Peyer's patch (tissue), 4 donors: ENCODE measurements at regions not wholly inside any gene's neighbourhood (a gene's known extent, or its start where the extent isn't known, plus 50 kb on each side); places are given as distances from the start of the nearest gene placed in this dataset.

Experiments used
- DNase-seq, 3 donors: peaks; one replicate each; pipeline ENCODE4 v3.0.0-alpha.2; 2017 to 2019
- H3K27ac ChIP-seq, 4 donors: fragments of 200-600 bp; sonication (generic); one replicate each; pipeline ENCODE4 v1.5.1; 2016 to 2019
- H3K27me3 ChIP-seq, 2 donors: fragments of 200-600 bp; sonication (generic); one replicate each; pipeline ENCODE4 v1.5.1; 2019
- H3K36me3 ChIP-seq, 3 donors: fragments of 200-600 bp; sonication (generic); one replicate each; pipeline ENCODE4 v1.5.1; 2016 to 2019
- H3K4me1 ChIP-seq, 4 donors: fragments of 200-600 bp; sonication (generic); one replicate each; pipeline ENCODE4 v1.5.1; 2016 to 2019
- H3K4me3 ChIP-seq, 4 donors: fragments of 200-600 bp; sonication (generic); 1 replicate in 3 of 4; 2 replicates in 1 of 4; pipeline ENCODE4 v1.5.1; 2016 to 2019; ENCODE audit warnings: mild to moderate bottlenecking in 1 of 4
- H3K9me3 ChIP-seq, 4 donors: fragments of 200-600 bp; sonication (generic); one replicate each; pipeline ENCODE4 v1.5.1; 2016 to 2019; ENCODE audit warnings: mild to moderate bottlenecking in 1 of 4
- CTCF ChIP-seq, 6 experiments: fragments of 450-650 bp in 4 of 6; fragments of 200-600 bp in 2 of 6; sonication (generic) in 1 of 6; IDR thresholded peaks; one replicate each; pipeline ENCODE4 v1.5.1; 2017 to 2019; ENCODE audit warnings: antibody characterized with exemption in 6 of 6, mild to moderate bottlenecking in 3 of 6, moderate library complexity in 1 of 6
- POLR2A ChIP-seq, 2 donors: fragments of 450-650 bp; IDR thresholded peaks; one replicate each; pipeline ENCODE4 v1.5.1; 2017; ENCODE audit warnings: antibody characterized with exemption in 2 of 2, mild to moderate bottlenecking in 2 of 2, moderate library complexity in 2 of 2

- no peak overlapping the region for H3K27ac ChIP-seq
- H3K4me1 ChIP-seq = no peaks in the 10 kb centered on the region
- no peak overlapping the region for H3K4me3 ChIP-seq
Observed at GRCh38 chr1:25137521-25138395, 94.5 kb downstream of the SYF2 start.

GRCh38 chr1:25137106-25137505 is 95.2 kb downstream of the SYF2 start:
- no peaks in the 10 kb centered on the region for H3K36me3 ChIP-seq
- TF ChIP-seq POLR2A (IDR thresholded peaks at IDR 0.05) (no peak), CTCF (IDR thresholded peaks at IDR 0.05) (no peak)
- no peaks in the 10 kb centered on the region for H3K4me1 ChIP-seq
- H3K27ac ChIP-seq = no peak overlapping the region
- H3K27me3 ChIP-seq = no peaks in the 10 kb centered on the region
- no peak overlapping the region for H3K4me3 ChIP-seq
- DNase-seq = no peak
- H3K9me3 ChIP-seq = no peaks in the 10 kb centered on the region

More at GRCh38 chr1:25137521-25138395, 94.5 kb downstream of the SYF2 start:
- H3K27me3 ChIP-seq = no peaks in the 10 kb centered on the region
- no peaks in the 10 kb centered on the region for H3K9me3 ChIP-seq
- no peak for DNase-seq
- TF ChIP-seq CTCF (IDR thresholded peaks at IDR 0.05) (no peak), POLR2A (IDR thresholded peaks at IDR 0.05) (no peak)
- no peaks in the 10 kb centered on the region for H3K36me3 ChIP-seq

GRCh38 chr1:25135909-25136308 is 96.4 kb downstream of the SYF2 start:
- no peaks in the 10 kb centered on the region for H3K4me1 ChIP-seq
- no peak overlapping the region for H3K4me3 ChIP-seq
- no peak for TF ChIP-seq CTCF (IDR thresholded peaks at IDR 0.05)
- no peak for TF ChIP-seq POLR2A (IDR thresholded peaks at IDR 0.05)
- H3K27ac ChIP-seq = no peak overlapping the region
- no peaks in the 10 kb centered on the region for H3K36me3 ChIP-seq
- no peaks in the 10 kb centered on the region for H3K9me3 ChIP-seq
- no peak for DNase-seq
- no peaks in the 10 kb centered on the region for H3K27me3 ChIP-seq

DNA sequence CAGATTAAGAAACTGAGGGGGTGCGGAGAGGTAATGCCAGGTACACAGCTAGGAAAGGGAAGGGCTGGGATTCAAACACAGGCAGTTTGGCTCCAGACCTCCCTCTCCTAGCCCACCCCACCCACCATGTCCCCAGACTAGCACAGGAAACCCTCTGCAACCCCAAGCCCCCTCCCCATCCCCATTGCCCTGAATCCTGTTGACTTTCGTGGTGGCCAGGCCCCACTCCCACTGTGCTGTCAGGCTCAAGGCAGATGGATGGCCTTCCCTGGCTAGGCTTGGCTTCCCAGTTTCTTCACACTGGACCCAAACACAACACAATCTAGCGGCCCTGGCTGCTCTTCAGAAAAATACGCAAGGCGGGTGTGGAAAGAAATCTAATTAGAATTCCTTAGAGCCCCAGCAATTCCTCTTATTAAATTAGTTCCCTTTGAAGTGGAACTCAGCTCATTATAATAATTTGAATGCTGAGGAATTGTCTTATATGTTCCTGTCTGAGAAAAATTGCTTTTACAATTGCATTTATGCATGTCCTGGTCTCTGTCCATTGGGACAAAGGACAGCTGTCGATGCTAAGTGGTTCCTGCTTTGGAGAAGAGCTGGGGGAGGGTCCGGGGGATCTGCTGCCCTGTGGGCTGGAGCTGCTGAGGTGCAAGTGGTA is 97.4 kb downstream of the SYF2 start:
- H3K9me3 ChIP-seq = no peaks in the 10 kb centered on the region
- no peak overlapping the region for H3K27ac ChIP-seq
- no peak overlapping the region for H3K4me3 ChIP-seq
- H3K27me3 ChIP-seq = no peaks in the 10 kb centered on the region
- no peaks in the 10 kb centered on the region for H3K36me3 ChIP-seq
- DNase-seq = no peak
- TF ChIP-seq POLR2A (IDR thresholded peaks at IDR 0.05) = no peak
- TF ChIP-seq CTCF (IDR thresholded peaks at IDR 0.05) = no peak
- H3K4me1 ChIP-seq = no peaks in the 10 kb centered on the region

DNA sequence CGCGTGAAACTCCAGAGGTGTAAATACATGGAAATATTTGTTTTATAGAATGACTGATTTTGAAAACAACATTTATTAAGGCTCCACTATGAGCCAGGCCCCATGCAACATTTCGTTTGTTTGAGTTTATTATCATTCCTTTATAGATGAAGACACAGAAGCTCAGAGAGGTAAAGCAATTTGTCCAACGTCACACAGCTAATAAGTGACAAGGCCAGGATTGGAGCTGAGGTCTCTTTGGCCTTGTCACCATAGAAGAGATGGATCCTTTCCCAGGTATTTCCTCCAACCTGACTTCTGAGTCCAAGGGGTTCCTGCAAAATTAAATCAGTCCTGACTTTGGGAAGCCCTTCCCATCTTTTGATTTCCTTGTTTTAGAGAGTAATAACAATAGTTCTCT is 98.0 kb downstream of the SYF2 start:
- no peaks in the 10 kb centered on the region for H3K27me3 ChIP-seq
- no peak for DNase-seq
- TF ChIP-seq CTCF (IDR thresholded peaks at IDR 0.05) (no peak), POLR2A (IDR thresholded peaks at IDR 0.05) (no peak)
- H3K27ac ChIP-seq = no peak overlapping the region
- no peaks in the 10 kb centered on the region for H3K36me3 ChIP-seq
- no peaks in the 10 kb centered on the region for H3K9me3 ChIP-seq
- H3K4me1 ChIP-seq = no peaks in the 10 kb centered on the region
- H3K4me3 ChIP-seq = no peak overlapping the region
